Prostate gland (tissue), 2 donors: ENCODE measurements at regions not wholly inside any gene's neighbourhood (a gene's known extent, or its start where the extent isn't known, plus 50 kb on each side); places are given as distances from the start of the nearest gene placed in this dataset.

Experiments used
- POLR2A ChIP-seq: fragments of 450-650 bp; IDR thresholded peaks from one replicate; pipeline ENCODE4 v1.6.1; 2016; ENCODE audit warnings: antibody characterized with exemption, mild to moderate bottlenecking
- POLR2AphosphoS5 ChIP-seq: sonication (generic); formaldehyde crosslinking; IDR thresholded peaks from one replicate; pipeline ENCODE4 v1.6.1; 2017; ENCODE audit warnings: antibody characterized with exemption
- TF ChIP-seq, protein P1 (sequence below), 4 experiments: fragments of 200-600 bp in 2 of 4; fragments of 450-650 bp in 2 of 4; sonication (generic) in 2 of 4; IDR thresholded peaks; 1 replicate in 3 of 4; 2 replicates in 1 of 4; pipeline ENCODE4 v1.5.1; 2016 to 2019; ENCODE audit warnings: antibody characterized with exemption in 4 of 4, mild to moderate bottlenecking in 2 of 4, moderate library complexity in 2 of 4

DNA sequence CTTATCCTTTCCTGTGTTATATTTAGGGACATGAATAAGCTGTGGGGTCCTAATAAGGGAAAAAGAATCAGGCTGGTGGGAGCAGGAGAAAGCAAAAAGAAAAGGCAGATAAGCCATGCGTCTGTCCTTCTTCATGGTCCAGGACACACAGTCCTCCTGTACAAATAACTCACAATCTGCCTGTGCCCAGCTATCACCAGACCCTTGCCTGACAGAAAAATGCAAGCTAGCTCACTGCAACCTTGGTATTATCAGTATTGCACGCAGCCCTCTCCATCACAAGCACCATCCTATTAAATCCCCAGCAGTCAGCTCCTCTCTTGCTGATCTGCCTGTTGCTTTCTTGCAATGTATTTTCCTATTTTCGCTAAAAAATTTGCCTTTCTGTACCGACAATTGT, 78.0 kb downstream of the NEURL3 start:
- TF ChIP-seq POLR2A (no peak), POLR2AphosphoS5 (no peak)
- TF ChIP-seq, protein P1, sequence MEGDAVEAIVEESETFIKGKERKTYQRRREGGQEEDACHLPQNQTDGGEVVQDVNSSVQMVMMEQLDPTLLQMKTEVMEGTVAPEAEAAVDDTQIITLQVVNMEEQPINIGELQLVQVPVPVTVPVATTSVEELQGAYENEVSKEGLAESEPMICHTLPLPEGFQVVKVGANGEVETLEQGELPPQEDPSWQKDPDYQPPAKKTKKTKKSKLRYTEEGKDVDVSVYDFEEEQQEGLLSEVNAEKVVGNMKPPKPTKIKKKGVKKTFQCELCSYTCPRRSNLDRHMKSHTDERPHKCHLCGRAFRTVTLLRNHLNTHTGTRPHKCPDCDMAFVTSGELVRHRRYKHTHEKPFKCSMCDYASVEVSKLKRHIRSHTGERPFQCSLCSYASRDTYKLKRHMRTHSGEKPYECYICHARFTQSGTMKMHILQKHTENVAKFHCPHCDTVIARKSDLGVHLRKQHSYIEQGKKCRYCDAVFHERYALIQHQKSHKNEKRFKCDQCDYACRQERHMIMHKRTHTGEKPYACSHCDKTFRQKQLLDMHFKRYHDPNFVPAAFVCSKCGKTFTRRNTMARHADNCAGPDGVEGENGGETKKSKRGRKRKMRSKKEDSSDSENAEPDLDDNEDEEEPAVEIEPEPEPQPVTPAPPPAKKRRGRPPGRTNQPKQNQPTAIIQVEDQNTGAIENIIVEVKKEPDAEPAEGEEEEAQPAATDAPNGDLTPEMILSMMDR (IDR thresholded peaks at IDR 0.05) = no peak
